NCI-H2196 treated with DMSO at 0.1 percent for 48 hours (cell line): ENCODE measurements at regions not wholly inside any gene's neighbourhood (a gene's known extent, or its start where the extent isn't known, plus 50 kb on each side); places are given as distances from the start of the nearest gene placed in this dataset.
"Not testable (repeated sequence)": the region's sequence is repeated elsewhere in the genome, so short reads cannot be mapped to it uniquely, and the experiment has no call there.

Source experiments
- DNase-seq: peaks from one replicate; lab custom pipeline; 2025; ENCODE audit not compliant: unreplicated experiment; lab: John Stamatoyannopoulos, UW

GRCh38 chr6:105882121-105882803, 203.9 kb upstream of the PRDM1 start:
- no peak for DNase-seq

GRCh38 chr6:105881608-105882007, 204.5 kb upstream of the PRDM1 start:
- DNase-seq: no peak

- no peak for DNase-seq
Measured at GRCh38 chr6:105880030-105880492, 206.1 kb upstream of the PRDM1 start.

- no peak for DNase-seq
Measured at GRCh38 chr6:105879146-105879545, 207.0 kb upstream of the PRDM1 start.

GRCh38 chr6:105875974-105876640, 210.0 kb upstream of the PRDM1 start:
- DNase-seq: no peak

GRCh38 chr6:105874835-105875626, 211.1 kb upstream of the PRDM1 start:
- no peak for DNase-seq

- DNase-seq: no peak
Measured at GRCh38 chr6:105873799-105874198, 212.3 kb upstream of the PRDM1 start.

GRCh38 chr6:105873211-105873704, 212.9 kb upstream of the PRDM1 start:
- DNase-seq: no peak

GRCh38 chr6:105872249-105872648, 213.9 kb upstream of the PRDM1 start:
- no peak for DNase-seq

GRCh38 chr6:105871542-105871941, 214.6 kb upstream of the PRDM1 start:
- no peak for DNase-seq

GRCh38 chr6:105869835-105870440, 216.2 kb upstream of the PRDM1 start:
- DNase-seq: no peak

GRCh38 chr6:105868823-105869460, 217.2 kb upstream of the PRDM1 start:
- no peak for DNase-seq

GRCh38 chr6:105867821-105868220, 218.3 kb upstream of the PRDM1 start:
- no peak for DNase-seq

- DNase-seq: no peak
Measured at GRCh38 chr6:105867277-105867676, 218.9 kb upstream of the PRDM1 start.

- DNase-seq: no peak
Measured at GRCh38 chr6:105862936-105863607, 223.1 kb upstream of the PRDM1 start.

- DNase-seq: not testable (repeated sequence)
Measured at GRCh38 chr6:105860927-105861326, 225.2 kb upstream of the PRDM1 start.

GRCh38 chr6:105859457-105859856, 226.7 kb upstream of the PRDM1 start:
- no peak for DNase-seq

- not testable (repeated sequence) for DNase-seq
Measured at GRCh38 chr6:105858639-105859038, 227.5 kb upstream of the PRDM1 start.

- no peak for DNase-seq
Measured at GRCh38 chr6:105855433-105855832, 230.7 kb upstream of the PRDM1 start.

- not testable (repeated sequence) for DNase-seq
Measured at GRCh38 chr6:105853979-105854378, 232.2 kb upstream of the PRDM1 start.
